ENCODE measurements at regions not wholly inside any gene's neighbourhood (a gene's known extent, or its start where the extent isn't known, plus 50 kb on each side); places are given as distances from the start of the nearest gene placed in this dataset.

DNA sequence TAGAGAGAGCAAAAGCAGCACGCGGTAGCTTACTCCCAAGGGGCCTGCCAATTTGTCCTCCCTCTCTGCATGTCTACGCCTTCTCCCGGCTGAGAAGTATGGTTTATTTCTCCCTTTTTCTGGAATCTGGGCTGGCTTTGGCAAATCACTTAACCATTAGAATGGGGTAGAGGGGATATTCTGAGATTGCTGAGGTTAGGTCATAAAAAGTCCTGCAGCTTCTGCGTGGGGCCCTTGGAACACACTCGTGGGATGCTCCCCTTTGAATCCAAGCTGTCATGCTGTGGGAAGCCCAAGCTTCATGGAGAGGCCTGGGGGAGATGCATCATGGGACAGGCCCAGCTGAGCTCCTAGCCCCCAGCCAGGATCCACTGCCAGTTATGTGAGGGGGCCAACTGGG lies 403.6 kb upstream of the MAF start:
- TF ChIP-seq BHLHE40 (IDR thresholded peaks at IDR 0.05; ENCODE audit: borderline replicate concordance), result no peak
- TF ChIP-seq, protein P1, sequence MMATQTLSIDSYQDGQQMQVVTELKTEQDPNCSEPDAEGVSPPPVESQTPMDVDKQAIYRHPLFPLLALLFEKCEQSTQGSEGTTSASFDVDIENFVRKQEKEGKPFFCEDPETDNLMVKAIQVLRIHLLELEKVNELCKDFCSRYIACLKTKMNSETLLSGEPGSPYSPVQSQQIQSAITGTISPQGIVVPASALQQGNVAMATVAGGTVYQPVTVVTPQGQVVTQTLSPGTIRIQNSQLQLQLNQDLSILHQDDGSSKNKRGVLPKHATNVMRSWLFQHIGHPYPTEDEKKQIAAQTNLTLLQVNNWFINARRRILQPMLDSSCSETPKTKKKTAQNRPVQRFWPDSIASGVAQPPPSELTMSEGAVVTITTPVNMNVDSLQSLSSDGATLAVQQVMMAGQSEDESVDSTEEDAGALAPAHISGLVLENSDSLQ (IDR thresholded peaks at IDR 0.05), result no peak
- TF ChIP-seq NFRKB (IDR thresholded peaks at IDR 0.05), result no peak
- TF ChIP-seq SP1 (IDR thresholded peaks at IDR 0.05), result no peak
- no peak for TF ChIP-seq FOXA1 (IDR thresholded peaks at IDR 0.05)
- TF ChIP-seq TARDBP (IDR thresholded peaks at IDR 0.05), result no peak
